ENCODE measurements at regions not wholly inside any gene's neighbourhood (a gene's known extent, or its start where the extent isn't known, plus 50 kb on each side); places are given as distances from the start of the nearest gene placed in this dataset.

DNA sequence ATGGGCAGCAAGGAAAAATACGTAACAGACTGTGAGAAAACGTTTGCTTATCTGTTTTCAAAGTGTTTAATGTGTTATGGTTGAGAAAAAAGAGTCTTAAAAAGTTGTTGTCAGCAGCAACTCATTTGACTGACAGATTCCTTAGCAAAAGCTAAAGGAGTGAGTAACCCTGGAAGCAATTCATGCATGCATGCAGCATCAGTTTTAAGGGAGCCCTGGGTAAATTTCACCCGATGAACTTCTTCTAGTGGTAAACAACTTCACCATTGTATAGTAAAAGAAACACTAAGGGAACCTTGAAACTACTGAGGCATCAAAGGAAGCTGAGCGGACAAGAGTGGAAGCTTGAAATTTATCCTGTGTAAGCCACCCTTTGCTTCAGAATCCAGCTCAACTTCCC is 583.2 kb upstream of the INTU start (continued):
- no peak for TF ChIP-seq NFIB (CRISPR knock-in tag; IDR thresholded peaks at IDR 0.05; ENCODE audit: borderline replicate concordance)
- TF ChIP-seq ZNF256 (CRISPR knock-in tag; conservative IDR thresholded peaks at IDR 0.05) = no peak
- TF ChIP-seq KDM3A (CRISPR knock-in tag; IDR thresholded peaks at IDR 0.05; ENCODE audit: low read depth) = no peak

DNA sequence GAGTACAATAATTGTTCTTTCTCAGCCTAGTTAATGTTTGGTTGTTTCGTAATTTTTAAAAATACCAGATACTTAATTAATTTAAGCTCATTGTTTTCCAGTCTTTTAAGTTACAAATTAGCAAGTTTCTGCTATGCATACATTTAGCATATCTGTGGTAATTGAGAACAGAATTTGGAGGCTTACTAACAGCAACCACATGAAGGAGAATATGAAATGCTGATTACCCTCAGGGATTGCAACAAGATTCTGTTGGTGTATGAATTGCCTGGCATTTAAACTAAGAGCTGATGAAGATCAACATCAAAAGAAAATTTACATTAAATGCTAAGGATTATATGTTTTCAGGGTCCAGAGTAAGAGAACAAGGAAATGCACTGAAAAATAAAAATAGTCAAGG is 580.0 kb upstream of the INTU start:
- intact Hi-C loops (cut with micrococcal nuclease; ENCODE audit: unreplicated experiment) (loop anchor here (10.0 kb wide), 1 partner anchor 152 kb away; no protein-coding TSS in a partner anchor), in situ Hi-C loops (cut with HindIII; ENCODE audit: extremely low pct_ligation_motif_present, low pct_unique_long_range_greater_than_20kb) (no loop called here)
- DNase-seq (ENCODE audit: low spot score) (no peak), ATAC-seq (no peak), FAIRE-seq (no peak)
- 3% methylated on average over 1 of the region's 1 CpG for WGBS (ENCODE audit: low lambda C conversion rate)
- ChIA-PET POLR2A (no interaction called here), CTCF (ENCODE audit: low intra/inter-chr PET ratio, low total read pairs) (no interaction called here)
- Histone ChIP-seq H3K27me3 (ENCODE audit: control insufficient read depth in 1 of 2, insufficient read depth in 2 of 2, low read length in 2 of 2) (no peaks in the 10 kb centered on the region; a peak in 1 of 5 replicates), H2AFZ (ENCODE audit: low read length) (no peak overlapping the region), H3K9ac (ENCODE audit: insufficient read depth, low read depth, low read length) (no peak overlapping the region), H3K4me1 (ENCODE audit: insufficient read depth, low read length) (no peaks in the 10 kb centered on the region), H3K9me3 (ENCODE audit: low read length) (peaks cover 17% of the 10 kb centered on the region), H4K20me1 (ENCODE audit: insufficient read depth, low read length) (no peaks in the 10 kb centered on the region), H3K27ac (ENCODE audit: extremely low read length, insufficient read depth, low read length) (no peak overlapping the region), H3K79me2 (ENCODE audit: insufficient read depth, low read length) (no peaks in the 10 kb centered on the region), H3K4me2 (ENCODE audit: low read depth, low read length) (no peak overlapping the region), H3K36me3 (replicated peaks in 1 of 2; ENCODE audit: control insufficient read depth in 1 of 2, insufficient read depth in 2 of 2, low read length in 2 of 2) (no peaks in the 10 kb centered on the region), H3K4me3 (replicated peaks in 1 of 3; ENCODE audit: insufficient read depth in 1 of 3, low read depth in 2 of 3, low read length in 3 of 3) (no peak overlapping the region)
- no TSS peak for BruUV-seq (replicated peaks)
- TF ChIP-seq JUND (CRISPR knock-in tag; IDR thresholded peaks at IDR 0.05) (no peak), FOXJ3 (CRISPR knock-in tag; IDR thresholded peaks at IDR 0.05; ENCODE audit: borderline replicate concordance) (no peak), ZNF383 (CRISPR knock-in tag; IDR thresholded peaks at IDR 0.05; ENCODE audit: borderline replicate concordance) (no peak), MAFF (IDR thresholded peaks at IDR 0.05; ENCODE audit: low read depth, low read length) (no peak), MZF1 (CRISPR knock-in tag; IDR thresholded peaks at IDR 0.05; ENCODE audit: borderline replicate concordance) (no peak), ASH2L (IDR thresholded peaks at IDR 0.05; ENCODE audit: insufficient read length, low read depth, low read length) (no peak), KMT2A (CRISPR knock-in tag; IDR thresholded peaks at IDR 0.05) (no peak), U2AF2 (IDR thresholded peaks at IDR 0.05; ENCODE audit: low read depth, low read length) (no peak)
- TF ChIP-seq, protein P1, sequence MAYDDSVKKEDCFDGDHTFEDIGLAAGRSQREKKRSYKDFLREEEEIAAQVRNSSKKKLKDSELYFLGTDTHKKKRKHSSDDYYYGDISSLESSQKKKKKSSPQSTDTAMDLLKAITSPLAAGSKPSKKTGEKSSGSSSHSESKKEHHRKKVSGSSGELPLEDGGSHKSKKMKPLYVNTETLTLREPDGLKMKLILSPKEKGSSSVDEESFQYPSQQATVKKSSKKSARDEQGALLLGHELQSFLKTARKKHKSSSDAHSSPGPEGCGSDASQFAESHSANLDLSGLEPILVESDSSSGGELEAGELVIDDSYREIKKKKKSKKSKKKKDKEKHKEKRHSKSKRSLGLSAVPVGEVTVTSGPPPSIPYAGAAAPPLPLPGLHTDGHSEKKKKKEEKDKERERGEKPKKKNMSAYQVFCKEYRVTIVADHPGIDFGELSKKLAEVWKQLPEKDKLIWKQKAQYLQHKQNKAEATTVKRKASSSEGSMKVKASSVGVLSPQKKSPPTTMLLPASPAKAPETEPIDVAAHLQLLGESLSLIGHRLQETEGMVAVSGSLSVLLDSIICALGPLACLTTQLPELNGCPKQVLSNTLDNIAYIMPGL (CRISPR knock-in tag; IDR thresholded peaks at IDR 0.05; ENCODE audit: borderline replicate concordance in 1 of 2, low read depth in 1 of 2) = no peak
- TF ChIP-seq, protein P2, sequence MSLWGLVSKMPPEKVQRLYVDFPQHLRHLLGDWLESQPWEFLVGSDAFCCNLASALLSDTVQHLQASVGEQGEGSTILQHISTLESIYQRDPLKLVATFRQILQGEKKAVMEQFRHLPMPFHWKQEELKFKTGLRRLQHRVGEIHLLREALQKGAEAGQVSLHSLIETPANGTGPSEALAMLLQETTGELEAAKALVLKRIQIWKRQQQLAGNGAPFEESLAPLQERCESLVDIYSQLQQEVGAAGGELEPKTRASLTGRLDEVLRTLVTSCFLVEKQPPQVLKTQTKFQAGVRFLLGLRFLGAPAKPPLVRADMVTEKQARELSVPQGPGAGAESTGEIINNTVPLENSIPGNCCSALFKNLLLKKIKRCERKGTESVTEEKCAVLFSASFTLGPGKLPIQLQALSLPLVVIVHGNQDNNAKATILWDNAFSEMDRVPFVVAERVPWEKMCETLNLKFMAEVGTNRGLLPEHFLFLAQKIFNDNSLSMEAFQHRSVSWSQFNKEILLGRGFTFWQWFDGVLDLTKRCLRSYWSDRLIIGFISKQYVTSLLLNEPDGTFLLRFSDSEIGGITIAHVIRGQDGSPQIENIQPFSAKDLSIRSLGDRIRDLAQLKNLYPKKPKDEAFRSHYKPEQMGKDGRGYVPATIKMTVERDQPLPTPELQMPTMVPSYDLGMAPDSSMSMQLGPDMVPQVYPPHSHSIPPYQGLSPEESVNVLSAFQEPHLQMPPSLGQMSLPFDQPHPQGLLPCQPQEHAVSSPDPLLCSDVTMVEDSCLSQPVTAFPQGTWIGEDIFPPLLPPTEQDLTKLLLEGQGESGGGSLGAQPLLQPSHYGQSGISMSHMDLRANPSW (CRISPR knock-in tag; IDR thresholded peaks at IDR 0.05; ENCODE audit: borderline replicate concordance) = no peak
